ENCODE measurements at regions not wholly inside any gene's neighbourhood (a gene's known extent, or its start where the extent isn't known, plus 50 kb on each side); places are given as distances from the start of the nearest gene placed in this dataset.
"Not testable (repeated sequence)": the region's sequence is repeated elsewhere in the genome, so short reads cannot be mapped to it uniquely, and the experiment has no call there.

DNA sequence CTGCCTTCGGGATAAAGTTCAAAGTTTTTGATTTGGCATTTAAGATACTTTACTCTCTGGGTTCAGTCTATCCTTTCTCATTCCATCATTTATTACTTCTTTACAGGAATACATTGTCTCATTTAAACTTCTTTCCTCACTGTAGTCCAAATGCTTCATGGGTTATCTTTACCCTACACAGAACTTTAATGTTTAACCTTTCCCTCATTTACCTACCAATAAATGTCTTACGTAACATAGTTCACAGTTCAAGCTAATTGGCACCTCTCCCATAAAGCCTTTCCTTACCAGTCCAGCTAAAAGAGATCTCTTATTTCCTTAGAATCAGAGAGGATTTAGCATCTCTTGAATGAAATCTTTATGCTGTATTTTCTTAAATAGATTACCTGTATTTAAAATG is 476.3 kb upstream of the SEL1L start:
- DNase-seq = no peak
- intact Hi-C loops (cut with DNase I) = no loop called here
- Histone ChIP-seq H3K4me3 (no peak overlapping the region), H3K9me3 (replicated peaks in 1 of 3) (no peaks in the 10 kb centered on the region), H3K27ac (no peak overlapping the region), H3K27me3 (no peaks in the 10 kb centered on the region), H3K4me1 (replicated peaks in 1 of 2) (no peaks in the 10 kb centered on the region), H3K36me3 (replicated peaks in 1 of 2) (no peaks in the 10 kb centered on the region)
- TF ChIP-seq POLR2A (IDR thresholded peaks at IDR 0.05) (no peak), CTCF (IDR thresholded peaks at IDR 0.05) (no peak)
- 49 to 58% (median 55%) methylated on average over 2 of the region's 2 CpGs for WGBS, 4 donors

GRCh38 chr14:82011460-82011859 is 477.8 kb upstream of the SEL1L start:
- intact Hi-C loops (cut with DNase I) = no loop called here
- Histone ChIP-seq H3K36me3 (replicated peaks in 1 of 2) (no peaks in the 10 kb centered on the region), H3K27me3 (no peaks in the 10 kb centered on the region), H3K4me3 (no peak overlapping the region), H3K4me1 (replicated peaks in 1 of 2) (no peaks in the 10 kb centered on the region), H3K9me3 (replicated peaks in 1 of 3) (no peaks in the 10 kb centered on the region), H3K27ac (no peak overlapping the region)
- WGBS, 4 donors = 84 to 100% (median 92%) methylated on average over 3 of the region's 3 CpGs
- no peak for DNase-seq
- TF ChIP-seq CTCF (IDR thresholded peaks at IDR 0.05) = no peak
- TF ChIP-seq POLR2A (IDR thresholded peaks at IDR 0.05) = no peak

- H3K9me3 ChIP-seq (replicated peaks in 1 of 3) = no peaks in the 10 kb centered on the region
- intact Hi-C loops (cut with DNase I) = no loop called here
- no peaks in the 10 kb centered on the region for H3K36me3 ChIP-seq (replicated peaks in 1 of 2)
- no peaks in the 10 kb centered on the region for H3K4me1 ChIP-seq (replicated peaks in 1 of 2)
- DNase-seq = no peak
- H3K27ac ChIP-seq = no peak overlapping the region
- TF ChIP-seq POLR2A (IDR thresholded peaks at IDR 0.05) (no peak), CTCF (IDR thresholded peaks at IDR 0.05) (no peak)
- no peaks in the 10 kb centered on the region for H3K27me3 ChIP-seq
- 82 to 89% (median 84%) methylated on average over 1 of the region's 1 CpG for WGBS, 4 donors
- H3K4me3 ChIP-seq = no peak overlapping the region
Measured at GRCh38 chr14:82029038-82029437, 495.4 kb upstream of the SEL1L start.

GRCh38 chr14:82035397-82035796 is 501.7 kb upstream of the SEL1L start:
- peak in 1 of 7 donors; percentile 10 for DNase-seq
- TF ChIP-seq CTCF (IDR thresholded peaks at IDR 0.05) (no peak), POLR2A (IDR thresholded peaks at IDR 0.05) (no peak)
- H3K27ac ChIP-seq = no peak overlapping the region
- 27 to 48% (median 42%) methylated on average over 3 of the region's 3 CpGs; no CpG with 5 or more reads in 1 of the 4 donors for WGBS, 4 donors
- no peaks in the 10 kb centered on the region for H3K27me3 ChIP-seq
- intact Hi-C loops (cut with DNase I) = no loop called here
- H3K36me3 ChIP-seq (replicated peaks in 1 of 2) = no peaks in the 10 kb centered on the region
- no peaks in the 10 kb centered on the region for H3K4me1 ChIP-seq (replicated peaks in 1 of 2)
- no peak overlapping the region for H3K4me3 ChIP-seq
- H3K9me3 ChIP-seq (replicated peaks in 1 of 3) = no peaks in the 10 kb centered on the region

- WGBS, 4 donors = 75 to 97% (median 94%) methylated on average over 3 of the region's 3 CpGs
- H3K4me3 ChIP-seq; intact Hi-C loops (cut with DNase I); DNase-seq; H3K9me3 ChIP-seq (replicated peaks in 1 of 3); H3K27ac ChIP-seq; H3K4me1 ChIP-seq (replicated peaks in 1 of 2); H3K27me3 ChIP-seq; H3K36me3 ChIP-seq (replicated peaks in 1 of 2): not testable (repeated sequence)
Measured at GRCh38 chr14:82038066-82038465, 504.4 kb upstream of the SEL1L start.
